ENCODE measurements at regions not wholly inside any gene's neighbourhood (a gene's known extent, or its start where the extent isn't known, plus 50 kb on each side); places are given as distances from the start of the nearest gene placed in this dataset.
"Not testable (repeated sequence)": the region's sequence is repeated elsewhere in the genome, so short reads cannot be mapped to it uniquely, and the experiment has no call there.

GRCh38 chr1:232319072-232319471 lies 310.9 kb downstream of the SIPA1L2 start:
- H3K9ac ChIP-seq (ENCODE audit: insufficient read length, low read depth) = no peak overlapping the region
- H3K27me3 ChIP-seq (ENCODE audit: insufficient read depth, insufficient read length) = no peaks in the 10 kb centered on the region
- H3K4me3 ChIP-seq (ENCODE audit: insufficient read length, low read depth) = no peak overlapping the region
- no peaks in the 10 kb centered on the region for H3K4me1 ChIP-seq (ENCODE audit: insufficient read depth, insufficient read length)
- TF ChIP-seq YY1 (IDR thresholded peaks at IDR 0.05; ENCODE audit: insufficient read depth, insufficient read length) = no peak
- no peak for TF ChIP-seq SUZ12 (IDR thresholded peaks at IDR 0.05; ENCODE audit: extremely low read depth, insufficient read depth, insufficient read length)
- no peak for TF ChIP-seq ZNF274 (IDR thresholded peaks at IDR 0.05; ENCODE audit: low read depth, low read length)
- H3K9me3 ChIP-seq (ENCODE audit: insufficient read depth, low read length) = 0 out of 2 replicates have a peak, but pooled peaks cover 12% of the 10 kb centered on the region
- H3K36me3 ChIP-seq (ENCODE audit: insufficient read depth, insufficient read length, low read length) = no peaks in the 10 kb centered on the region
- DNase-seq (ENCODE audit: low read depth, low spot score) = no peak

- Histone ChIP-seq H3K9me3 (ENCODE audit: insufficient read depth, low read length) (peaks cover 20% of the 10 kb centered on the region; the same call in 1 of the 2 replicates), H3K27me3 (ENCODE audit: insufficient read depth, insufficient read length) (no peaks in the 10 kb centered on the region), H3K9ac (ENCODE audit: insufficient read length, low read depth) (no peak overlapping the region), H3K4me1 (ENCODE audit: insufficient read depth, insufficient read length) (no peaks in the 10 kb centered on the region), H3K36me3 (ENCODE audit: insufficient read depth, insufficient read length, low read length) (no peaks in the 10 kb centered on the region), H3K4me3 (ENCODE audit: insufficient read length, low read depth) (no peak overlapping the region)
- no peak for DNase-seq (ENCODE audit: low read depth, low spot score)
- TF ChIP-seq YY1 (IDR thresholded peaks at IDR 0.05; ENCODE audit: insufficient read depth, insufficient read length) (no peak), ZNF274 (IDR thresholded peaks at IDR 0.05; ENCODE audit: low read depth, low read length) (no peak), SUZ12 (IDR thresholded peaks at IDR 0.05; ENCODE audit: extremely low read depth, insufficient read depth, insufficient read length) (no peak)
Measured at GRCh38 chr1:232318143-232318542, 311.8 kb downstream of the SIPA1L2 start.

- TF ChIP-seq SUZ12 (IDR thresholded peaks at IDR 0.05; ENCODE audit: extremely low read depth, insufficient read depth, insufficient read length) = no peak
- no peak for TF ChIP-seq ZNF274 (IDR thresholded peaks at IDR 0.05; ENCODE audit: low read depth, low read length)
- TF ChIP-seq YY1 (IDR thresholded peaks at IDR 0.05; ENCODE audit: insufficient read depth, insufficient read length) = no peak
- Histone ChIP-seq H3K27me3 (ENCODE audit: insufficient read depth, insufficient read length) (no peaks in the 10 kb centered on the region), H3K4me1 (ENCODE audit: insufficient read depth, insufficient read length) (no peaks in the 10 kb centered on the region), H3K36me3 (ENCODE audit: insufficient read depth, insufficient read length, low read length) (no peaks in the 10 kb centered on the region), H3K9me3 (ENCODE audit: insufficient read depth, low read length) (peaks cover 22% of the 10 kb centered on the region; the same call in 1 of the 2 replicates), H3K4me3 (ENCODE audit: insufficient read length, low read depth) (no peak overlapping the region), H3K9ac (ENCODE audit: insufficient read length, low read depth) (no peak overlapping the region)
- no peak for DNase-seq (ENCODE audit: low read depth, low spot score)
Measured at GRCh38 chr1:232317350-232317749, 312.6 kb downstream of the SIPA1L2 start.

- Histone ChIP-seq H3K9me3 (ENCODE audit: insufficient read depth, low read length) (peaks cover 22% of the 10 kb centered on the region; the same call in 1 of the 2 replicates), H3K9ac (ENCODE audit: insufficient read length, low read depth) (no peak overlapping the region), H3K4me1 (ENCODE audit: insufficient read depth, insufficient read length) (no peaks in the 10 kb centered on the region), H3K27me3 (ENCODE audit: insufficient read depth, insufficient read length) (no peaks in the 10 kb centered on the region), H3K4me3 (ENCODE audit: insufficient read length, low read depth) (no peak overlapping the region), H3K36me3 (ENCODE audit: insufficient read depth, insufficient read length, low read length) (no peaks in the 10 kb centered on the region)
- no peak for TF ChIP-seq SUZ12 (IDR thresholded peaks at IDR 0.05; ENCODE audit: extremely low read depth, insufficient read depth, insufficient read length)
- TF ChIP-seq ZNF274 (IDR thresholded peaks at IDR 0.05; ENCODE audit: low read depth, low read length) = no peak
- TF ChIP-seq YY1 (IDR thresholded peaks at IDR 0.05; ENCODE audit: insufficient read depth, insufficient read length) = no peak
- no peak for DNase-seq (ENCODE audit: low read depth, low spot score)
Measured at GRCh38 chr1:232316864-232317263, 313.1 kb downstream of the SIPA1L2 start.

- peaks cover 22% of the 10 kb centered on the region; the same call in 1 of the 2 replicates for H3K9me3 ChIP-seq (ENCODE audit: insufficient read depth, low read length)
Measured at GRCh38 chr1:232313876-232314275, 316.1 kb downstream of the SIPA1L2 start.

GRCh38 chr1:232310541-232310940 lies 319.4 kb downstream of the SIPA1L2 start:
- Histone ChIP-seq H3K4me3 (ENCODE audit: insufficient read length, low read depth) (no peak overlapping the region), H3K36me3 (ENCODE audit: insufficient read depth, insufficient read length, low read length) (no peaks in the 10 kb centered on the region), H3K9ac (ENCODE audit: insufficient read length, low read depth) (no peak overlapping the region), H3K4me1 (ENCODE audit: insufficient read depth, insufficient read length) (peaks cover 4% of the 10 kb centered on the region), H3K9me3 (ENCODE audit: insufficient read depth, low read length) (peaks cover 10% of the 10 kb centered on the region; the same call in 1 of the 2 replicates), H3K27me3 (ENCODE audit: insufficient read depth, insufficient read length) (no peaks in the 10 kb centered on the region)
- TF ChIP-seq ZNF274 (IDR thresholded peaks at IDR 0.05; ENCODE audit: low read depth, low read length) (no peak), SUZ12 (IDR thresholded peaks at IDR 0.05; ENCODE audit: extremely low read depth, insufficient read depth, insufficient read length) (no peak), YY1 (IDR thresholded peaks at IDR 0.05; ENCODE audit: insufficient read depth, insufficient read length) (no peak)
- DNase-seq (ENCODE audit: low read depth, low spot score) = no peak

More at GRCh38 chr1:232313876-232314275, 316.1 kb downstream of the SIPA1L2 start:
- H3K36me3 ChIP-seq (ENCODE audit: insufficient read depth, insufficient read length, low read length); H3K27me3 ChIP-seq (ENCODE audit: insufficient read depth, insufficient read length); H3K9ac ChIP-seq (ENCODE audit: insufficient read length, low read depth); DNase-seq (ENCODE audit: low read depth, low spot score); H3K4me1 ChIP-seq (ENCODE audit: insufficient read depth, insufficient read length); H3K4me3 ChIP-seq (ENCODE audit: insufficient read length, low read depth): not testable (repeated sequence)

- Histone ChIP-seq H3K36me3 (ENCODE audit: insufficient read depth, insufficient read length, low read length) (no peaks in the 10 kb centered on the region), H3K4me3 (ENCODE audit: insufficient read length, low read depth) (no peak overlapping the region), H3K9me3 (ENCODE audit: insufficient read depth, low read length) (peaks cover 6% of the 10 kb centered on the region; the same call in 1 of the 2 replicates), H3K4me1 (ENCODE audit: insufficient read depth, insufficient read length) (peaks cover 4% of the 10 kb centered on the region), H3K9ac (ENCODE audit: insufficient read length, low read depth) (no peak overlapping the region), H3K27me3 (ENCODE audit: insufficient read depth, insufficient read length) (no peaks in the 10 kb centered on the region)
- TF ChIP-seq YY1 (IDR thresholded peaks at IDR 0.05; ENCODE audit: insufficient read depth, insufficient read length) = no peak
- TF ChIP-seq ZNF274 (IDR thresholded peaks at IDR 0.05; ENCODE audit: low read depth, low read length) = no peak
- TF ChIP-seq SUZ12 (IDR thresholded peaks at IDR 0.05; ENCODE audit: extremely low read depth, insufficient read depth, insufficient read length) = no peak
- no peak for DNase-seq (ENCODE audit: low read depth, low spot score)
Measured at GRCh38 chr1:232308616-232309015, 321.3 kb downstream of the SIPA1L2 start.
